ENCODE measurements at regions not wholly inside any gene's neighbourhood (a gene's known extent, or its start where the extent isn't known, plus 50 kb on each side); places are given as distances from the start of the nearest gene placed in this dataset.
"Not testable (repeated sequence)": the region's sequence is repeated elsewhere in the genome, so short reads cannot be mapped to it uniquely, and the experiment has no call there.

DNA sequence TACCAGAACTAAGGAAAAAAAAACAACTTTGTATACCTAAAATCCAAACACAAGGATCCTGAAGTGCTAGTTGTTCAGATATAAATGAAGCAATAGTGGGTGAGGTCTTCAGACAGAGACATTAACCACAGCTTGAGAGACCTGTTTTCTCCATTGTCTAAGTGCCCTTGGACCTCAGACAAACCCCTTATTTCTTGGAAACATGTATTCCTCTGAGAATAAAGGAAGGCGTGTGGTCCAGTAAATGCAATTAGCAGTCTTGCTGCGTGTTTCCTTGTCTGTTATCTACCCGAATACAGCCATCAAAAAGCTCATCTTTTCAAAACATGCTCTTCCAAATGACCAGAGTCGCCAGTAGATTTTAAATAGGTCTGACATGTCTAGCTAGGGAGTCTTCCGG is 291.1 kb upstream of the NFIA start:
- no CpG with 5 or more reads among the region's 5 CpGs for WGBS (ENCODE audit: insufficient coverage)
- no peaks in the 10 kb centered on the region for H3K4me1 Mint-ChIP-seq
- no peaks in the 10 kb centered on the region for H3K4me1 ChIP-seq (ENCODE audit: control insufficient read depth in 1 of 2, extremely low read depth in 1 of 2, insufficient read depth in 2 of 2, low read length in 2 of 2)
- no peak for DNase-seq
- H3K9me3 ChIP-seq, result no peaks in the 10 kb centered on the region
- H3K27ac Mint-ChIP-seq, result no peak overlapping the region
- ATAC-seq (replicated peaks in 1 of 4), result no peak
- peaks cover 0 to 4% (median 3%) of the 10 kb centered on the region in 3 donors for H3K9me3 Mint-ChIP-seq
- H3K36me3 Mint-ChIP-seq, result no peaks in the 10 kb centered on the region
- H3K27me3 Mint-ChIP-seq, result peaks cover 1 to 4% of the 10 kb centered on the region in 2 donors
- ChIA-PET POLR2A (no interaction called here), CTCF (no interaction called here)
- H3K27me3 ChIP-seq (replicated peaks in 1 of 2; ENCODE audit: control insufficient read depth in 2 of 2, extremely low read depth in 1 of 2, insufficient read depth in 2 of 2, low read length in 1 of 2), result no peaks in the 10 kb centered on the region
- H3K4me3 Mint-ChIP-seq, result no peak overlapping the region
- H3K36me3 ChIP-seq (ENCODE audit: control insufficient read depth in 2 of 2, extremely low read depth in 1 of 2, insufficient read depth in 1 of 2, low read length in 1 of 2), result no peaks in the 10 kb centered on the region
- H3K4me3 ChIP-seq (ENCODE audit: control insufficient read depth in 1 of 2, extremely low read depth in 1 of 2, low read length in 1 of 2), result no peak overlapping the region
- H3K27ac ChIP-seq (ENCODE audit: low read length), result no peak overlapping the region

DNA sequence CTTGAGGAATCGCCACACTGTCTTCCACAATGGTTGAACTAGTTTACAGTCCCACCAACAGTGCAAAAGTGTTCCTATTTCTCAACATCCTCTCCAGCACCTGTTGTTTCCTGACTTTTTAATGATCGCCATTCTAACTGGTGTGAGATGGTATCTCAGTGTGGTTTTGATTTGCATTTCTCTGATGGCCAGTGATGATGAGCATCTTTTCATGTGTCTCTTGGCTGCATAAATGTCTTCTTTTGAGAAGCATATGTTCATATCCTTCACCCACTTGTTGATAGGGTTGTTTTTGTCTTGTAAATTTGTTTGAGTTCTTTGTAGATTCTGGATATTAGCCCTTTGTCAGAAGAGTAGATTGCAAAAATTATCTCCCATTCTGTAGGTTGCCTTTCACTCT is 309.3 kb upstream of the NFIA start:
- ATAC-seq (replicated peaks in 1 of 4); H3K36me3 ChIP-seq (ENCODE audit: control insufficient read depth in 2 of 2, extremely low read depth in 1 of 2, insufficient read depth in 1 of 2, low read length in 1 of 2); H3K27me3 Mint-ChIP-seq; H3K36me3 Mint-ChIP-seq; H3K27ac ChIP-seq (ENCODE audit: low read length); H3K9me3 ChIP-seq; H3K4me1 ChIP-seq (ENCODE audit: control insufficient read depth in 1 of 2, extremely low read depth in 1 of 2, insufficient read depth in 2 of 2, low read length in 2 of 2); H3K27ac Mint-ChIP-seq; POLR2A ChIA-PET; CTCF ChIA-PET; H3K4me3 ChIP-seq (ENCODE audit: control insufficient read depth in 1 of 2, extremely low read depth in 1 of 2, low read length in 1 of 2); H3K27me3 ChIP-seq (replicated peaks in 1 of 2; ENCODE audit: control insufficient read depth in 2 of 2, extremely low read depth in 1 of 2, insufficient read depth in 2 of 2, low read length in 1 of 2); H3K4me1 Mint-ChIP-seq; DNase-seq; H3K4me3 Mint-ChIP-seq: not testable (repeated sequence)
- peaks cover 0 to 20% (median 8%) of the 10 kb centered on the region in 3 donors for H3K9me3 Mint-ChIP-seq
- no CpG with 5 or more reads among the region's 2 CpGs for WGBS (ENCODE audit: insufficient coverage)

DNA sequence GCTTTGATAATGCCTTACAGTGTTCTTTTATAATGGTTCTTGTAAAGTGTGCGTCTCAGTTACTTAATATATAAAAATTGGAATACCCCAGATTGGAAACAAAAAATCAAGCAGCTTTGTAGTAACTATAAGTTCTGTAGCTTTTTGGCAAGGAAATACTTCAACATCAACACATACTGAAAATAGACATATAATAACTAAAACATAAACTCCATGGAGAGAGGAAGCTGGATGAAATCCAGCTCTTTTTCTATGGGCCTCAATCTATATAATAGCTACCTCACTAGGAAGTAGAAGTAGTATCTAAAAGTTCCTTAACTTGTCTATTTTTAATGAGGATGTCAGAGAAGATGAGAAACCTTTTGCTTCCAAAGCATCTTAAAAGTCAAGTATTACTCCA is 313.3 kb upstream of the NFIA start:
- DNase-seq, result no peak
- H3K9me3 ChIP-seq, result no peaks in the 10 kb centered on the region
- H3K4me1 Mint-ChIP-seq, result no peaks in the 10 kb centered on the region
- H3K36me3 Mint-ChIP-seq, result no peaks in the 10 kb centered on the region
- no peak for ATAC-seq (replicated peaks in 1 of 4)
- WGBS (ENCODE audit: insufficient coverage), result no CpG with 5 or more reads among the region's 1 CpG
- ChIA-PET POLR2A (no interaction called here), CTCF (no interaction called here)
- H3K9me3 Mint-ChIP-seq, result peaks cover 0 to 24% (median 8%) of the 10 kb centered on the region in 3 donors
- no peaks in the 10 kb centered on the region for H3K27me3 ChIP-seq (replicated peaks in 1 of 2; ENCODE audit: control insufficient read depth in 2 of 2, extremely low read depth in 1 of 2, insufficient read depth in 2 of 2, low read length in 1 of 2)
- H3K4me3 ChIP-seq (ENCODE audit: control insufficient read depth in 1 of 2, extremely low read depth in 1 of 2, low read length in 1 of 2), result no peak overlapping the region
- H3K4me3 Mint-ChIP-seq, result no peak overlapping the region
- no peak overlapping the region for H3K27ac Mint-ChIP-seq
- H3K27me3 Mint-ChIP-seq, result no peaks in the 10 kb centered on the region
- H3K27ac ChIP-seq (ENCODE audit: low read length), result no peak overlapping the region
- H3K36me3 ChIP-seq (ENCODE audit: control insufficient read depth in 2 of 2, extremely low read depth in 1 of 2, insufficient read depth in 1 of 2, low read length in 1 of 2), result no peaks in the 10 kb centered on the region
- no peaks in the 10 kb centered on the region for H3K4me1 ChIP-seq (ENCODE audit: control insufficient read depth in 1 of 2, extremely low read depth in 1 of 2, insufficient read depth in 2 of 2, low read length in 2 of 2)

DNA sequence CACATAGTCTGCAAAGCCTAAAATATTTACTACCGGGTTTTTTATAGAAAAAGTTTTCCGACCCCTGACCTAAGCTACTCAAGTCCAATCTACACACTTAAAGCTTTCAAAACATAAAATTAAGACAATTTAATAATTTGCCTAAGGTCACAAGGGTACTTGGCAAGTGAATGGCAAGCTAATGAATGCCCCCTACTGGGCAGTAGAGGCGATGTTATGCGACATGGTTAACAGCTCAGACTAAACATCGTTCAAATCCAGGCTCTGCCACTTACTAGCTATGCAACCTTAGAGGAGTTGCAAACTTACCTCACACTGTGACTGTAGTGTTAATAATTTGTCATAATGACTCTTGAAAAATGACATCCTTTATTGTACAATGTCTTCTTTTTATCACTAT is 317.2 kb upstream of the NFIA start:
- Mint-ChIP-seq H3K4me1 (no peaks in the 10 kb centered on the region), H3K9me3 (peaks cover 0 to 4% (median 0%) of the 10 kb centered on the region in 3 donors), H3K4me3 (no peak overlapping the region), H3K36me3 (no peaks in the 10 kb centered on the region), H3K27ac (no peak overlapping the region), H3K27me3 (no peaks in the 10 kb centered on the region)
- Histone ChIP-seq H3K36me3 (ENCODE audit: control insufficient read depth in 2 of 2, extremely low read depth in 1 of 2, insufficient read depth in 1 of 2, low read length in 1 of 2) (no peaks in the 10 kb centered on the region), H3K4me3 (ENCODE audit: control insufficient read depth in 1 of 2, extremely low read depth in 1 of 2, low read length in 1 of 2) (no peak overlapping the region), H3K4me1 (ENCODE audit: control insufficient read depth in 1 of 2, extremely low read depth in 1 of 2, insufficient read depth in 2 of 2, low read length in 2 of 2) (no peaks in the 10 kb centered on the region), H3K9me3 (no peaks in the 10 kb centered on the region), H3K27me3 (replicated peaks in 1 of 2; ENCODE audit: control insufficient read depth in 2 of 2, extremely low read depth in 1 of 2, insufficient read depth in 2 of 2, low read length in 1 of 2) (no peaks in the 10 kb centered on the region), H3K27ac (ENCODE audit: low read length) (no peak overlapping the region)
- no CpG with 5 or more reads among the region's 5 CpGs for WGBS (ENCODE audit: insufficient coverage)
- DNase-seq (no peak), ATAC-seq (replicated peaks in 1 of 4) (no peak)
- ChIA-PET POLR2A (no interaction called here), CTCF (no interaction called here)

DNA sequence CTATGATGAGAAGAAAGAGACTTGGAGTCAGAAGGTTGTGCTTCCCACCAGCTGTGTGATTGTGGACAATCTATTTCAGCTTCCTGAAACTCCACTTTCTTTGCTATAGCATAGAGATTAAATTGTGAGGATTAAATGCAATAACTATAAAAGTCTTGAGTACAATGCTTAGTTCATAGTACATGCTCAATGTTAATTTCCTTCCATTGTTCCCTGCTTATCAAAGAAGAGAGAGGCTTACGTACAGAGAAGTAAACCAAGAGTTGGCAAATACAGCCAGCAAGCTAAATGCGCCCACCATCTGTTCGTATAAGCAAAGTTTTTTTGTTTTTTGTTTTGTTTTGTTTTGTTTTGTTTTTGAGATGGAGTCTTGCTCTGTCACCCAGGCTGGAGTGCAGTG is 317.9 kb upstream of the NFIA start:
- Histone ChIP-seq H3K9me3 (no peaks in the 10 kb centered on the region), H3K36me3 (ENCODE audit: control insufficient read depth in 2 of 2, extremely low read depth in 1 of 2, insufficient read depth in 1 of 2, low read length in 1 of 2) (no peaks in the 10 kb centered on the region), H3K4me3 (ENCODE audit: control insufficient read depth in 1 of 2, extremely low read depth in 1 of 2, low read length in 1 of 2) (no peak overlapping the region), H3K27ac (ENCODE audit: low read length) (no peak overlapping the region), H3K27me3 (replicated peaks in 1 of 2; ENCODE audit: control insufficient read depth in 2 of 2, extremely low read depth in 1 of 2, insufficient read depth in 2 of 2, low read length in 1 of 2) (no peaks in the 10 kb centered on the region), H3K4me1 (ENCODE audit: control insufficient read depth in 1 of 2, extremely low read depth in 1 of 2, insufficient read depth in 2 of 2, low read length in 2 of 2) (no peaks in the 10 kb centered on the region)
- no peak for ATAC-seq (replicated peaks in 1 of 4)
- Mint-ChIP-seq H3K4me3 (no peak overlapping the region), H3K4me1 (no peaks in the 10 kb centered on the region), H3K36me3 (no peaks in the 10 kb centered on the region), H3K27me3 (peaks cover 0 to 1% of the 10 kb centered on the region in 2 donors), H3K27ac (no peak overlapping the region), H3K9me3 (peaks cover 0 to 4% (median 0%) of the 10 kb centered on the region in 3 donors)
- no peak for DNase-seq
- ChIA-PET CTCF (no interaction called here), POLR2A (no interaction called here)
- WGBS (ENCODE audit: insufficient coverage), result no CpG with 5 or more reads among the region's 3 CpGs

DNA sequence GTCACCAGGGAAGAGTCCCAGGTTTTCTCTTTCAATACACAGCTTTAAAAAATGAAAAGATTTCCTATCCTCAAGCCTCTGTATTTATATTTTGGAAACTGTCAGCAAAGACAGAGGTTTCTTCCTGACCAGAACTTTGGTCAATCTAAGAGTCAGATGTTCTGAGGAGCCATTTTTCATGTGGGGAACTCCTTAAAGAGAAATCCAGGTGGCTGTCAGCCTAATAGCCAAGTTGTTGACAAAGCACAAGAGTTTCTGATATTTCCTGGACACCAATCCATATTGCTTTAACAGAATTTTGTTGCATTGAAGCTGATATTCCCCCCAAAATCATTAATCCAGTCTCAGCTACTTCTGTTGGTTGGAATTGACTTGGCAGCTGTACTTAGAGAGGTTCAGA is 318.6 kb upstream of the NFIA start:
- Mint-ChIP-seq H3K4me1 (no peaks in the 10 kb centered on the region), H3K27ac (no peak overlapping the region), H3K27me3 (peaks cover 0 to 4% of the 10 kb centered on the region in 2 donors), H3K9me3 (peaks cover 0 to 4% (median 0%) of the 10 kb centered on the region in 3 donors), H3K36me3 (no peaks in the 10 kb centered on the region), H3K4me3 (no peak overlapping the region)
- Histone ChIP-seq H3K4me1 (ENCODE audit: control insufficient read depth in 1 of 2, extremely low read depth in 1 of 2, insufficient read depth in 2 of 2, low read length in 2 of 2) (no peaks in the 10 kb centered on the region), H3K4me3 (ENCODE audit: control insufficient read depth in 1 of 2, extremely low read depth in 1 of 2, low read length in 1 of 2) (no peak overlapping the region), H3K36me3 (ENCODE audit: control insufficient read depth in 2 of 2, extremely low read depth in 1 of 2, insufficient read depth in 1 of 2, low read length in 1 of 2) (no peaks in the 10 kb centered on the region), H3K9me3 (no peaks in the 10 kb centered on the region), H3K27ac (ENCODE audit: low read length) (no peak overlapping the region), H3K27me3 (replicated peaks in 1 of 2; ENCODE audit: control insufficient read depth in 2 of 2, extremely low read depth in 1 of 2, insufficient read depth in 2 of 2, low read length in 1 of 2) (no peaks in the 10 kb centered on the region)
- DNase-seq (no peak), ATAC-seq (replicated peaks in 1 of 4) (no peak)
- ChIA-PET POLR2A (no interaction called here), CTCF (no interaction called here)

DNA sequence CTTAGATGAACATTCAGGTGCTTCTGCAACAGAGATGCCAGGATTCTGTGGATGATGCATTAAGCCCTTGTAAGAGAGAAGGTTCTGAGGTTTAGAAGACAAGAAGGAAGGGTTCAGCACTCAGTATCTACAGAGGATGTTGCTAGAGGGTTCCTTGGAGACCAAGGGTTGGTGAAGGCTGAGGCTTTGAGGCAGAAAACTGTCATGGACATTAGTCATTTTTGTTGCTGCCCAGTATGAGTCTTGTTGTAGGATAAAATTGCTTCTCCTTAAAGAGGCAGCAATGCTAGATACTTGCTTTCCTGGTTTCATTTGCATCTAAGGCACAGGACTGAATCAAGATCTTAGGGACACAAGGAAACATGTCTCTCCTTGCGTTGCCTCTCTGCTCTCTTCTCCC is 319.4 kb upstream of the NFIA start:
- POLR2A ChIA-PET, result no interaction called here
- DNase-seq (no peak), ATAC-seq (replicated peaks in 1 of 4) (no peak)
- no peak overlapping the region for H3K27ac ChIP-seq (ENCODE audit: low read length)
- CTCF ChIA-PET, result no interaction called here
- no peaks in the 10 kb centered on the region for H3K36me3 Mint-ChIP-seq
- no peak overlapping the region for H3K4me3 Mint-ChIP-seq
- 88% methylated on average over 1 of the region's 1 CpG for WGBS (ENCODE audit: insufficient coverage)
- H3K4me1 Mint-ChIP-seq, result no peaks in the 10 kb centered on the region
- peaks cover 0 to 4% of the 10 kb centered on the region in 2 donors for H3K27me3 Mint-ChIP-seq
- H3K4me1 ChIP-seq (ENCODE audit: control insufficient read depth in 1 of 2, extremely low read depth in 1 of 2, insufficient read depth in 2 of 2, low read length in 2 of 2), result no peaks in the 10 kb centered on the region
- H3K27me3 ChIP-seq (replicated peaks in 1 of 2; ENCODE audit: control insufficient read depth in 2 of 2, extremely low read depth in 1 of 2, insufficient read depth in 2 of 2, low read length in 1 of 2), result no peaks in the 10 kb centered on the region
- H3K4me3 ChIP-seq (ENCODE audit: control insufficient read depth in 1 of 2, extremely low read depth in 1 of 2, low read length in 1 of 2), result no peak overlapping the region
- no peaks in the 10 kb centered on the region for H3K36me3 ChIP-seq (ENCODE audit: control insufficient read depth in 2 of 2, extremely low read depth in 1 of 2, insufficient read depth in 1 of 2, low read length in 1 of 2)
- H3K9me3 ChIP-seq, result no peaks in the 10 kb centered on the region
- H3K27ac Mint-ChIP-seq, result no peak overlapping the region
- peaks cover 0 to 4% (median 0%) of the 10 kb centered on the region in 3 donors for H3K9me3 Mint-ChIP-seq
